H1 (cell line): ENCODE measurements at regions not wholly inside any gene's neighbourhood (a gene's known extent, or its start where the extent isn't known, plus 50 kb on each side); places are given as distances from the start of the nearest gene placed in this dataset.

Experiments used
- EP300 ChIP-seq, 2 experiments: IDR thresholded peaks; 1 replicate in 1 of 2; 2 replicates in 1 of 2; pipeline ENCODE4 v1.6.1; 2011 to 2012; ENCODE audit warnings: low read depth in 2 of 2, low read length in 2 of 2, mild to moderate bottlenecking in 2 of 2, borderline replicate concordance in 1 of 2, inconsistent platforms in 1 of 2, moderate library complexity in 1 of 2
- ZNF274 ChIP-seq: IDR thresholded peaks from 2 replicates; pipeline ENCODE4 v1.7.0; 2012; ENCODE audit warnings: low read length, borderline replicate concordance; ENCODE audit errors: extremely low read depth
- TF ChIP-seq, protein P1 (sequence below): IDR thresholded peaks from 2 replicates; pipeline ENCODE4 v1.6.1; 2012; ENCODE audit warnings: inconsistent platforms

- TF ChIP-seq, protein P1, sequence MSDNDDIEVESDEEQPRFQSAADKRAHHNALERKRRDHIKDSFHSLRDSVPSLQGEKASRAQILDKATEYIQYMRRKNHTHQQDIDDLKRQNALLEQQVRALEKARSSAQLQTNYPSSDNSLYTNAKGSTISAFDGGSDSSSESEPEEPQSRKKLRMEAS, result no peak
- TF ChIP-seq EP300 (IDR thresholded peaks at IDR 0.05; ENCODE audit: borderline replicate concordance in 1 of 2, low read depth in 2 of 2, low read length in 2 of 2) (no peak), ZNF274 (no peak)
Measured at GRCh38 chr21:16504281-16504680, 774.5 kb downstream of the USP25 start (continued).
